ENCODE measurements at regions not wholly inside any gene's neighbourhood (a gene's known extent, or its start where the extent isn't known, plus 50 kb on each side); places are given as distances from the start of the nearest gene placed in this dataset.

DNA sequence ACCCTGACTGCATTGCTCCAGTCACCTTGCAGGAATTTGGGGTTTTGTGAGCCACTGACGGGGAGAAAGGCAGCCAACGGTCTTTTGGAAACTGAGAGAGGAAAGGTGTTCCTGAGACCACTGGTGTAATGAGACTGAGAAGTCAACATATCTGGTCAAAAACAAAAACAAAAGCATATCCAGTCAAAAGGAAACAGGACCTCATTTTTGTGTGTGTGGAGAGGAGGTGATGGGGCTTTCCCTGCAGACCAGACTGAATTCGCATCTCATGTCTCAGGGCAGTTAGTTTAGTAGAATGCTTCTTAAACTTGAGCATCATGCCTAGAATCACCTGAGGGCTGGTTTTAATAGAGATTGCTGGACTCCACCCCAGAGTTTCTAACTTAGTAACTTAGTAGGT lies 198.4 kb downstream of the COPRS start:
- intact Hi-C loops (cut with micrococcal nuclease), result no loop called here
- Histone ChIP-seq H3K4me1 (no peaks in the 10 kb centered on the region), H3K4me3 (no peak overlapping the region), H3K36me3 (no peaks in the 10 kb centered on the region), H3K27me3 (ENCODE audit: low read depth) (no peaks in the 10 kb centered on the region), H3K9me3 (replicated peaks) (peaks cover 37% of the 10 kb centered on the region), H3K27ac (replicated peaks) (no peak overlapping the region)
- no peak for DNase-seq
- TF ChIP-seq, protein P1, sequence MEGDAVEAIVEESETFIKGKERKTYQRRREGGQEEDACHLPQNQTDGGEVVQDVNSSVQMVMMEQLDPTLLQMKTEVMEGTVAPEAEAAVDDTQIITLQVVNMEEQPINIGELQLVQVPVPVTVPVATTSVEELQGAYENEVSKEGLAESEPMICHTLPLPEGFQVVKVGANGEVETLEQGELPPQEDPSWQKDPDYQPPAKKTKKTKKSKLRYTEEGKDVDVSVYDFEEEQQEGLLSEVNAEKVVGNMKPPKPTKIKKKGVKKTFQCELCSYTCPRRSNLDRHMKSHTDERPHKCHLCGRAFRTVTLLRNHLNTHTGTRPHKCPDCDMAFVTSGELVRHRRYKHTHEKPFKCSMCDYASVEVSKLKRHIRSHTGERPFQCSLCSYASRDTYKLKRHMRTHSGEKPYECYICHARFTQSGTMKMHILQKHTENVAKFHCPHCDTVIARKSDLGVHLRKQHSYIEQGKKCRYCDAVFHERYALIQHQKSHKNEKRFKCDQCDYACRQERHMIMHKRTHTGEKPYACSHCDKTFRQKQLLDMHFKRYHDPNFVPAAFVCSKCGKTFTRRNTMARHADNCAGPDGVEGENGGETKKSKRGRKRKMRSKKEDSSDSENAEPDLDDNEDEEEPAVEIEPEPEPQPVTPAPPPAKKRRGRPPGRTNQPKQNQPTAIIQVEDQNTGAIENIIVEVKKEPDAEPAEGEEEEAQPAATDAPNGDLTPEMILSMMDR (IDR thresholded peaks at IDR 0.05; ENCODE audit: borderline replicate concordance), result no peak

DNA sequence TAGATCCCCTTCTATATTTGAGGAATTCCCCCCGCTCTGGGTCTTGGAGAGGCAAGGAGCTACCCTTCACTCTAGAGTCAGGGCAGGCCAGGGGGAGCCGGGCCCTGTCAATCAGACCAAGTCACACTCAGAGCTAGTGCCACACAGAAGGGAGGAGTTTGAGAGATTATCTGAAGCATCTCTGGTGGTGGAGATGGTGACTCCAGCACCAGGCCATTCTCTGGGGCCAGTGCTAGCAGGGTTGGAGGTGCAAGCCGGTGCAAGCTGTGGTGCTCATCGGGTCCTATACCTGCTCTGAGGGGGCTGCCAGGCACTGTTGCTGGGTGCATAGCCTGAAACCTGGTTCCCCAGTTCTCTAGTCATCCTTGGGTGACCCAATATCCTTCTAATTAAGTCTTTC lies 201.2 kb downstream of the COPRS start:
- no peak overlapping the region for H3K4me3 ChIP-seq
- TF ChIP-seq, protein P1 (IDR thresholded peaks at IDR 0.05; ENCODE audit: borderline replicate concordance), result no peak
- no peaks in the 10 kb centered on the region for H3K27me3 ChIP-seq (ENCODE audit: low read depth)
- intact Hi-C loops (cut with micrococcal nuclease), result no loop called here
- no peak overlapping the region for H3K27ac ChIP-seq (replicated peaks)
- no peak for DNase-seq
- H3K36me3 ChIP-seq, result no peaks in the 10 kb centered on the region
- peaks cover 13% of the 10 kb centered on the region for H3K9me3 ChIP-seq (replicated peaks)
- no peaks in the 10 kb centered on the region for H3K4me1 ChIP-seq

DNA sequence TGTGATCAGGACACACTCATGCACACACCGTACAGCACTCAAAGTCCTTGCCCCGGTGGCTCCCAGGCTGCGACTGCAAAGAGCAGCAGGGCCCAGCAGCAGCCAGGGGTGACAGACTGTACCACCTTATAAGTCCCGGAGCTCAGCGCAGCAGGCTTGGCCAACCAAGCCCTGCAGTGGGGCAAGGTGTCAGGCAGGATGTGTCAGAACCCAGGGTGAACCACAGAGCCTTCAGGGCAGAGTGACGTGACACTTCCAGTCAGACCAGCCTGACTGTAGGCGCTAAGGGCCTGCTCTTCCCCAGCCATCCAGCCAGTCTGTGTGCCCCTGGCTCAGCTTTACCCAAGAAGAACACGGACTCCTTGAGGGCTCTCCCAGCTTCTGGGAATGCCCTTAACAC lies 204.1 kb downstream of the COPRS start:
- no peak for DNase-seq
- Histone ChIP-seq H3K27me3 (ENCODE audit: low read depth) (no peaks in the 10 kb centered on the region), H3K4me3 (no peak overlapping the region), H3K9me3 (replicated peaks) (no peaks in the 10 kb centered on the region), H3K4me1 (no peaks in the 10 kb centered on the region), H3K36me3 (no peaks in the 10 kb centered on the region), H3K27ac (replicated peaks) (no peak overlapping the region)
- intact Hi-C loops (cut with micrococcal nuclease), result no loop called here
- TF ChIP-seq, protein P1 (IDR thresholded peaks at IDR 0.05; ENCODE audit: borderline replicate concordance), result no peak

- Histone ChIP-seq H3K27me3 (ENCODE audit: low read depth) (no peaks in the 10 kb centered on the region), H3K4me1 (no peaks in the 10 kb centered on the region), H3K4me3 (no peak overlapping the region), H3K27ac (replicated peaks) (no peak overlapping the region), H3K9me3 (replicated peaks) (no peaks in the 10 kb centered on the region), H3K36me3 (no peaks in the 10 kb centered on the region)
- intact Hi-C loops (cut with micrococcal nuclease), result no loop called here
- TF ChIP-seq, protein P1 (IDR thresholded peaks at IDR 0.05; ENCODE audit: borderline replicate concordance), result no peak
- DNase-seq, result no peak
Observed at GRCh38 chr17:31653691-31654090, 205.4 kb downstream of the COPRS start.

DNA sequence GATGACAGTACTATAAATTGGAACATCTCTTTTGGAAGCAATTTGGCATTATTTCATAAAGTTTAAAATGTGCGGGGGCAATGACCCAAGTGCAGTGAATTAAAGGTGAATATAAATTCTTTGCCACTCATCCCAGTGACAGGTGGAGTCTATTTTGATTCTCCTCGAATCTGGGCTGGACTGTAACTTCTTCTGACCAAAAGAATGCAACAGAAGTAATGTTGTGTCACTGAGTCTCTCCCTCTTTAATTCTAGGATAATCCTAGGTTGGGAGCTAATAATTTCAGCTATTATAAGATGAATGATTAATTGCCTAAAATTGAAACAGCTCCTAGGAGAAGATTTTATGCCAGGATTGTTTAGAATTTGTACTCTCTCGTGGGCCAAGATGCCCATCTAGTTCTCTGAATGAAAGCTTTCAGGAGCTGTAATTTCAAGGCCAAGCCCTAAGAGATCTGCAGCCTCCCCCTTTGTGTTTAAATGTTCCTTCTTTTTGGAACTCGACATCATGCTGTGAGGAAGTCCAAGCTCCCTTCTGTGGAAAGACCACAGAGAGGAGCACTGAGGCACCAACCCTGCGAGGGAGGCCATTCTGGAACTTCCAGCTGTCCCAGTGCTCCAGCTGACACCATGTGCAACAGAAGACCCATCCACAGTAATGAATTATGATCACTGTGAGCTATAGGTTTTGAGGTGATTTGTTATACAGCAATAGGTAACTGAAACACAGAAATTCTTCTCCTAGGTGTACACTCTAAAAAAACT lies 208.1 kb downstream of the COPRS start:
- intact Hi-C loops (cut with micrococcal nuclease), result no loop called here
- Histone ChIP-seq H3K36me3 (no peaks in the 10 kb centered on the region), H3K4me1 (no peaks in the 10 kb centered on the region), H3K9me3 (replicated peaks) (peaks cover 15% of the 10 kb centered on the region), H3K27ac (replicated peaks) (no peak overlapping the region), H3K27me3 (ENCODE audit: low read depth) (no peaks in the 10 kb centered on the region), H3K4me3 (no peak overlapping the region)
- TF ChIP-seq, protein P1 (IDR thresholded peaks at IDR 0.05; ENCODE audit: borderline replicate concordance), result no peak
- no peak for DNase-seq
